ENCODE measurements at regions not wholly inside any gene's neighbourhood (a gene's known extent, or its start where the extent isn't known, plus 50 kb on each side); places are given as distances from the start of the nearest gene placed in this dataset.

DNA sequence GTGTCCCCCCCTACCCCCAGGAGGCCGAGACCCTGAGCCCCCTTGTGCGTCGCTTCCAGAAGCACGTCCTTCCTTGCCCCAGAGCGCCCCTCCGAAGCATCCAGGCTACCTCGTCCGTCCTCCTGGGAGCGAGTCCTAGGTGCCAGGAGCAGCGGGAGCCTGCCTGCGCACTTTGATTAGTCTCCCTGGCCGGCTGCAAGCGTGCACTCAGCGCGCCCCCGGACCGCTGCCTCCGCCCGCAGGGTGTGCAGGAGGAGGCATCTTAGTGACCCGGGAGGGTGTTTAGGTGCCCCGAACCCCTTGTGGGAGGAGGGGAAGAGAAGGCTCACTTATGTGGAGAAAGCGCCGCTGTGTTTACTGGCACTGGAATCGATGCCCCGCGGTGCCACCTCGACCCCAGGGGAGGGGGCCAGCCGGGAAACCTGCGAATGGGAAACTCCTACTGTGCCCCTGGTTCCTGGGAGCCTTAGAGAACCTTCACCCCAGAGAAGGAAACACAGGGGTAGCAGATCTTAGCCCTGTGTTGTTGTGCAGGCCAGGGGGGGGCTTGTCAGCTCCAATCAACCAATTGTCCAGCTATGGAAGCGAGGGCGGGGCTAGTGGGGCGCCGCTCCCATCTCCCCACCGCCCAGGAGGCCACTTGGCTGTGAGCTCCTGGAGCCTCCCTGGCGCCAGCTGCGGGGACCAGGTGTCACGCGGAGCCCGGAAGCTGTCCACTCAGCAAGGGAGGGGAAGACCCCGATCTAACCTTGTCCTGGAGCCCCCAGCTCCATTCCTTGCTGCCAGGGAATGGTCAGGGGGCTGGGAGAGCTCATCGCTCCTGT is 922.8 kb upstream of the EEF2KMT start:
- TF ChIP-seq, protein P1, sequence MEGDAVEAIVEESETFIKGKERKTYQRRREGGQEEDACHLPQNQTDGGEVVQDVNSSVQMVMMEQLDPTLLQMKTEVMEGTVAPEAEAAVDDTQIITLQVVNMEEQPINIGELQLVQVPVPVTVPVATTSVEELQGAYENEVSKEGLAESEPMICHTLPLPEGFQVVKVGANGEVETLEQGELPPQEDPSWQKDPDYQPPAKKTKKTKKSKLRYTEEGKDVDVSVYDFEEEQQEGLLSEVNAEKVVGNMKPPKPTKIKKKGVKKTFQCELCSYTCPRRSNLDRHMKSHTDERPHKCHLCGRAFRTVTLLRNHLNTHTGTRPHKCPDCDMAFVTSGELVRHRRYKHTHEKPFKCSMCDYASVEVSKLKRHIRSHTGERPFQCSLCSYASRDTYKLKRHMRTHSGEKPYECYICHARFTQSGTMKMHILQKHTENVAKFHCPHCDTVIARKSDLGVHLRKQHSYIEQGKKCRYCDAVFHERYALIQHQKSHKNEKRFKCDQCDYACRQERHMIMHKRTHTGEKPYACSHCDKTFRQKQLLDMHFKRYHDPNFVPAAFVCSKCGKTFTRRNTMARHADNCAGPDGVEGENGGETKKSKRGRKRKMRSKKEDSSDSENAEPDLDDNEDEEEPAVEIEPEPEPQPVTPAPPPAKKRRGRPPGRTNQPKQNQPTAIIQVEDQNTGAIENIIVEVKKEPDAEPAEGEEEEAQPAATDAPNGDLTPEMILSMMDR (conservative IDR thresholded peaks at IDR 0.05 in 1 of 2, IDR thresholded peaks at IDR 0.05 in 1 of 2; ENCODE audit: low read depth in 1 of 2, low read length in 2 of 2) = no peak
- no peak for TF ChIP-seq EZH2 (IDR thresholded peaks at IDR 0.05; ENCODE audit: low read length, missing control alignments)

All from fibroblast of lung (primary cell).